ENCODE measurements at regions not wholly inside any gene's neighbourhood (a gene's known extent, or its start where the extent isn't known, plus 50 kb on each side); places are given as distances from the start of the nearest gene placed in this dataset.

DNA sequence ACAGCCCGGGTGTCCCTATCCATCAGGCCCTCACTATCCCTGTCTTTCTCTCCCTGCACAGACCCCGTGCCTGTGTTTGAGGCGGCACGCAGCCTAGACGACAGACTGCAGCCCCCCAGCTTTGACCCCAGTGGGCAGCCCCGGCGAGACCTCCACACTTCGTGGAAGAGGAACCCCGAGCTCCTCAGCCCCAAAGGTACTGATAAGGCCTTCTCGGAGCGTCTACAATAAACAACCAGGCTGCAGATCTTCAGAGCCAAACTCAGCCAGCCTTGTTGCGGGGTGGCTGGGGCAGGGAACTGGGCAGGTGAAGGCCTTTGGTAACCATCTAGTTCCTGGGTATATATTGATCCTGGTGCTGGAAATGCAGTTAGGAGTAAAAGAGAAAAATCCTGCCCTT is 77.5 kb downstream of the PHETA1 start:
- Histone ChIP-seq H3K27me3 (ENCODE audit: insufficient read depth, low read length) (peaks cover 24% of the 10 kb centered on the region; the same call in 1 of the 2 replicates), H3K4me3 (ENCODE audit: low read depth, low read length) (no peak overlapping the region), H3K27ac (ENCODE audit: low read depth, low read length) (no peak overlapping the region), H2AFZ (ENCODE audit: low read length, unreplicated experiment) (no peak overlapping the region), H3K36me3 (ENCODE audit: insufficient read depth, low read length) (no peaks in the 10 kb centered on the region), H3K4me1 (ENCODE audit: control insufficient read depth, insufficient read depth, low read length, unreplicated experiment) (no peaks in the 10 kb centered on the region), H3K79me2 (ENCODE audit: control insufficient read depth, insufficient read depth, low read length, unreplicated experiment) (no peaks in the 10 kb centered on the region)

DNA sequence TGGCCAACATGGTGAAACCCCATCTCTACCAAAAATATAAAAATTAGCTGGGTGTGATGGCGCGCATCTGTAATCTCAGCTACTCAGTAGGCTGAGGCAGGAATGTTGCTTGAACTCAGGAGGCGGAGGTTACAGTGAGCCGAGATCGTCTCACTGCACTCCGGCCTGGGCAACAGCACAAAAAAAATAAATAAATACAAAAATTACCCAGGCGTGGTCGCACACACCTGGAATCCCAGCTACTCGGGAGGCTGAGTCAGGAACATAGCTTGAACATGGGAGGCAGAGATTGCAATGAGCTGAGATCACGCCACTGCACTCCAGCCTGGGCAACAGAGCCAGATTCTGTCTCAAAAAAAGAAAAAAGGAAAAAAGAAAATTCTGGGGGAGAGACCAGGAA is 80.1 kb downstream of the PHETA1 start:
- Histone ChIP-seq H3K27ac (ENCODE audit: low read depth, low read length) (no peak overlapping the region), H3K4me3 (ENCODE audit: low read depth, low read length) (no peak overlapping the region), H3K79me2 (ENCODE audit: control insufficient read depth, insufficient read depth, low read length, unreplicated experiment) (no peaks in the 10 kb centered on the region), H3K27me3 (ENCODE audit: insufficient read depth, low read length) (peaks cover 47% of the 10 kb centered on the region; the same call in 1 of the 2 replicates), H3K36me3 (ENCODE audit: insufficient read depth, low read length) (no peaks in the 10 kb centered on the region), H2AFZ (ENCODE audit: low read length, unreplicated experiment) (no peak overlapping the region), H3K4me1 (ENCODE audit: control insufficient read depth, insufficient read depth, low read length, unreplicated experiment) (no peaks in the 10 kb centered on the region)

DNA sequence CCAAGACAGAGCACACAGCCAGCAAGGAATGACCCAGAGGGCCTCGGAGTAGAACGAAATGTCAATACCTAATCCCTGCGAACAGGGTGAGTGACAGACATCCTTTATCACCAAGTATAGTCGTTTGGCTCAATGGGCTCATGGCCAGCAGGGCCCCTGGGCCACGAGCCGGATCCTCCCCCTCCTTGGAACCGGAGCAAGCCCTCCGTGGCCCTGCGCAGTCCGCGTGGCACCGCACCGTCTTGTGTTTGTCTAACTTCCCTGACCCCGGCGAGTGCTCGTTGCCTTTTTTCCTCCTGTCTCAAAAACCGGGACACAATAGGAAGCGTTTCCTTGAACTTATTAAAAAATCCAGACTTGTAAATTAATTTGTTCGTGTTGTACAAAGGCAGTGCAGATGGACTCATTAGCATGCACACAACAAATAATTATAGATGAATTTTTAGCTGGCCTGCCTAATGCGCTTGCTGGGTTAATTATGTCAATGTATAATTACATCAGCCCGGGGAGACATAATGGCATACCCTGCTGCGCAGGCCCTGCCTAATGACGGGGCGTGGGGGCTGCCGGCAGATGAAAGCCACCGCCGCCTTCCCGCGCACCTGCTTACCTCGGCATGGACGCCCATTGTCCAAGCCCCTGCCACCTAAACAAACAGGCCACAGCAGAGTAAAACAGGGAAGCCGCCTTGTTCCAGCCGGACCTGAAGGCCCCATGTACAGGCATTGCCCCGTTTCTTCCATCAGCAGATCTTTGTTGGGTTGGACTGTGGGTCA is 81.6 kb downstream of the PHETA1 start:
- Histone ChIP-seq H3K4me1 (ENCODE audit: control insufficient read depth, insufficient read depth, low read length, unreplicated experiment) (no peaks in the 10 kb centered on the region), H3K27me3 (ENCODE audit: insufficient read depth, low read length) (peaks cover 53% of the 10 kb centered on the region; the same call in 1 of the 2 replicates), H3K4me3 (ENCODE audit: low read depth, low read length) (no peak overlapping the region), H2AFZ (ENCODE audit: low read length, unreplicated experiment) (no peak overlapping the region), H3K79me2 (ENCODE audit: control insufficient read depth, insufficient read depth, low read length, unreplicated experiment) (no peaks in the 10 kb centered on the region), H3K36me3 (ENCODE audit: insufficient read depth, low read length) (no peaks in the 10 kb centered on the region), H3K27ac (ENCODE audit: low read depth, low read length) (no peak overlapping the region)

DNA sequence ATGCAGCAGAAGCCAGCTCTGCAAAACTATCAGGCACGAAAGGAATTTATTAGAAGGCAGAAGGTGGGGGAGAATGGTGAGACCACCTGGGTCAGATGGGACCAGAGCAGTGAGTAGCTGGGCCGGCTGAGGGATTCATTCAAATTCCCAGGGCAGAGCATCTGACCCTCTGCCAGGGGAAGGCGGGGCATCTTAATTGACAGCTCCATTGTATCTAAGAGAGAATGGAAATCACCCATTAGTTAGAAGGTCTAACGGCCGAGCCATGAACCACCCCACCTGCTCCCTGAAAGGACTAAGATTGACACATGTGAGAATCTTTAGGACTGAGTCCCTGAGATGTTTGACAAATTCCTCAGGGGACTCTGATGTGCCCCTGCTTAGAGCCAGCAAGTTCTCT is 83.7 kb downstream of the PHETA1 start:
- Histone ChIP-seq H3K4me1 (ENCODE audit: control insufficient read depth, insufficient read depth, low read length, unreplicated experiment) (no peaks in the 10 kb centered on the region), H3K4me3 (ENCODE audit: low read depth, low read length) (no peak overlapping the region), H3K79me2 (ENCODE audit: control insufficient read depth, insufficient read depth, low read length, unreplicated experiment) (no peaks in the 10 kb centered on the region), H3K27me3 (ENCODE audit: insufficient read depth, low read length) (peaks cover 58% of the 10 kb centered on the region), H3K36me3 (ENCODE audit: insufficient read depth, low read length) (no peaks in the 10 kb centered on the region), H2AFZ (ENCODE audit: low read length, unreplicated experiment) (no peak overlapping the region), H3K27ac (ENCODE audit: low read depth, low read length) (no peak overlapping the region)

DNA sequence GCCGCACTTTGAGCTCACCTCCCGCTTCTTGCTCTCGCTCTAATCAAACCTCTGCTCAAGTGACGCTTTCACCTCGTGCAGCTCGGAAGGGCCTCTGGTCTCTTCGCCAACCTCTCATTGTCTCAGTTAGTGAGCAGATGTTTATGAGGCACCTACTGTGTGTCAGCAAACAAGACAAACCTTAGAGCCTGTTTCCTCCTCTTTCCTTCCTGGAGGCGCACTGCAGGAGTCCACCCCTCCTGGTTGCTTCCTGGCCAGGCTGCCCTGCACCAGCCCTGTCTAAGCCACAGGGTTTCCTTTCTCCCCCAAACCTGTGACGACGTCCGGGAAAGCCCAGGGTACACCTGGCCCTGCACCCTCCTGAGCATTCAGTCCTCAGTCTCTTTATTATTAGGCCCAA is 84.2 kb downstream of the PHETA1 start:
- Histone ChIP-seq H3K4me3 (ENCODE audit: low read depth, low read length) (no peak overlapping the region), H2AFZ (ENCODE audit: low read length, unreplicated experiment) (no peak overlapping the region), H3K27me3 (ENCODE audit: insufficient read depth, low read length) (peaks cover 55% of the 10 kb centered on the region), H3K79me2 (ENCODE audit: control insufficient read depth, insufficient read depth, low read length, unreplicated experiment) (no peaks in the 10 kb centered on the region), H3K4me1 (ENCODE audit: control insufficient read depth, insufficient read depth, low read length, unreplicated experiment) (no peaks in the 10 kb centered on the region), H3K27ac (ENCODE audit: low read depth, low read length) (no peak overlapping the region), H3K36me3 (ENCODE audit: insufficient read depth, low read length) (no peaks in the 10 kb centered on the region)

DNA sequence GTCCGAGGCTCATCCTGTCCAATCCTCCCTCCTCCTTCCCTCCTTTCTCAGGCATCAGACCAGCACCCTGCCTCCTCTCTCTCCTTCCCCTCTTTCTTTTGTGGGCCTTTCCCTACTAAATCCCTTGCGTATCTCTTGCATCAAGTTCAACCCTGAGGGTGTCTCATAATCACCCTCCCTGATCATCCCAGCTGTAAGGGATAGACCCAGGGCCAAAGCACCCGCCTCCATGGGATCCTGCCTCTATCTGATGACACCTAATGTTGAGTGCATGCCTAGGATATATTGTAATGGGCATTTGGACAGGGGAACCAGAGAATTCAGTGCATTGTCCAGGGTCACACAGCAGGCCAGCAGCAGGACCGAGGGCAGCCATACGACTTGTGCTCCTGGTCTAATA is 84.9 kb downstream of the PHETA1 start:
- Histone ChIP-seq H3K27me3 (ENCODE audit: insufficient read depth, low read length) (peaks cover 54% of the 10 kb centered on the region), H3K4me3 (ENCODE audit: low read depth, low read length) (no peak overlapping the region), H3K79me2 (ENCODE audit: control insufficient read depth, insufficient read depth, low read length, unreplicated experiment) (no peaks in the 10 kb centered on the region), H3K4me1 (ENCODE audit: control insufficient read depth, insufficient read depth, low read length, unreplicated experiment) (no peaks in the 10 kb centered on the region), H2AFZ (ENCODE audit: low read length, unreplicated experiment) (no peak overlapping the region), H3K36me3 (ENCODE audit: insufficient read depth, low read length) (no peaks in the 10 kb centered on the region), H3K27ac (ENCODE audit: low read depth, low read length) (no peak overlapping the region)

DNA sequence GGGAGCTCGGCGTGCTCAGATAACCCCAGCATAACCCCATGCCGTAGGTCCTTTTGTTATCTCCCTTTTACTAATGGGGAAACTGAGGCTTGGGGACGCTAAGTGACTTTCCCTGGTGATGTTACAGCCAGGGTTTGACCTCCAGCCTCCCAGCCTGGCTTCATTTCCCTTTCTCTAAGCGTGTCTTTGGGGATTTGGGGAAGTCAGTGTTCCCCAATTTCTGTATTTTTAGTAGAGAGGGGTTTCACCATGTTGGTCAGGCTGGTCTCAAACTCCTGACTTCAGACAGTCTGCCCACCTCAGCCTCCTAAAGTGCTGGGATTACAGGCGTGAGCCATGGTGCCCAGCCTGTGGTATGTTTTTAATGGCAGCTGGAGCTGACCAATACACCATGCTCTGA is 85.4 kb downstream of the PHETA1 start:
- no peak overlapping the region for H2AFZ ChIP-seq (ENCODE audit: low read length, unreplicated experiment)
- H3K27me3 ChIP-seq (ENCODE audit: insufficient read depth, low read length), result peaks cover 56% of the 10 kb centered on the region
- H3K79me2 ChIP-seq (ENCODE audit: control insufficient read depth, insufficient read depth, low read length, unreplicated experiment), result no peaks in the 10 kb centered on the region
- no peaks in the 10 kb centered on the region for H3K36me3 ChIP-seq (ENCODE audit: insufficient read depth, low read length)
- no peak overlapping the region for H3K4me3 ChIP-seq (ENCODE audit: low read depth, low read length)
- no peaks in the 10 kb centered on the region for H3K4me1 ChIP-seq (ENCODE audit: control insufficient read depth, insufficient read depth, low read length, unreplicated experiment)
- no peak overlapping the region for H3K27ac ChIP-seq (ENCODE audit: low read depth, low read length)

DNA sequence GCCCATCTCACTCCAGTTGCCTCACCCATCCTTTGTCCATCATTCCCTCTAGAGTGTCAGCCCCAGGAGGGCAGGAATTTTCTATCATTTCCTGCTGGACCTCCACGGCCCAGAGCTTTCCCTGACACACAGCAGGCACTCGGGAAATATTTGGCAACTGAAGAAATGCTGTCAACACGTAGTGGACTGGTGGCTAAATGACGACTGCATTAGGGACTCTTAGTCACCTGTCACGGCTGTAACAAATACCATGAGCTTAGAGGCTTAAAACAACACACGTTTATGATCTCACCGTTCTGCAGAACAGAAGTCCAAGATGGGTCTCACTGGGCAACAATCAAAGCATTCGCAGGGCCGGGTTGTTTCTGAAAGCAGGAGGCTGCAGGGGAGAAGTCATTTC is 91.3 kb downstream of the PHETA1 start:
- Histone ChIP-seq H3K36me3 (ENCODE audit: insufficient read depth, low read length) (no peaks in the 10 kb centered on the region), H3K79me2 (ENCODE audit: control insufficient read depth, insufficient read depth, low read length, unreplicated experiment) (no peaks in the 10 kb centered on the region), H3K4me3 (ENCODE audit: low read depth, low read length) (no peak overlapping the region), H2AFZ (ENCODE audit: low read length, unreplicated experiment) (no peak overlapping the region), H3K27ac (ENCODE audit: low read depth, low read length) (no peak overlapping the region), H3K4me1 (ENCODE audit: control insufficient read depth, insufficient read depth, low read length, unreplicated experiment) (no peaks in the 10 kb centered on the region), H3K27me3 (ENCODE audit: insufficient read depth, low read length) (peaks cover 62% of the 10 kb centered on the region)

DNA sequence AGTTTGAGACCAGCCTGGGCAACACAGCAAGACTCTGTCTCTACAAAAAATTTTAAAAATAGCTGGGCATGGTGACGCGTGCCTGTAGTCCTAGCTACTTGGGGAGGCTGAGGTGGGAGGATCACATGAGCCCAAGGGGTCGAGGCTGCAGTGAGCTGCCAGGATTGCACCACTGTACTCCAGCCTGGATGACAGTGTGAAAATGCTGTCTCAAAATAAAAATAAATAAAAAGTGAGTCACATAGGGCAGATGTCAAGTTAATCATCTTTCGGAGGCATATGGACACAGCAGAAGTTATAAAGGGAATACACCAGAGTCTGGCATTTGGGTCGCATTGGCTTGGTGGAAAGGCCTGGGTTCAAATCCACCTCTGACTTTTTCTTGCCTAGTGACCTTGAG is 92.7 kb downstream of the PHETA1 start:
- no peaks in the 10 kb centered on the region for H3K36me3 ChIP-seq (ENCODE audit: insufficient read depth, low read length)

DNA sequence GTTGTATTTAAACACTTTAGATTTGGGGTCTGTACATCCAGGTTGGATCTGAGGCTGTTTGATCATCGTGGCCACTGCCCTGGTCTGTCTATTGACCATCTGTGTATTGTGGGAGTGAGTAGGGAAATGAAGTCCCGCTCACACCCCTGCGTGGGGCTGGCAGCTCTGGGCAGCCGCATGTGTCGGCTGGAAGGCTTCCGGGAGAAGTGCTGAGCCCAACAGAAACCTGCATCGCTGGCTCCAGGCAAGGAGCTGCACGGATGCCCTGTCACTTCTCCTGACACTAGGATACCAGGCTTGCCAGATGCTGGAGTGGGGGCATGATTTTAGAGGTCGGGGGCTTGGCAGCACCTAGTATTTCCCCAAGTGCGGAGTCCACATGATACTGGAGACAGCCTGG is 93.6 kb downstream of the PHETA1 start:
- no peak overlapping the region for H3K27ac ChIP-seq (ENCODE audit: low read depth, low read length)
- no peaks in the 10 kb centered on the region for H3K79me2 ChIP-seq (ENCODE audit: control insufficient read depth, insufficient read depth, low read length, unreplicated experiment)
- H3K4me3 ChIP-seq (ENCODE audit: low read depth, low read length), result no peak overlapping the region
- H2AFZ ChIP-seq (ENCODE audit: low read length, unreplicated experiment), result no peak overlapping the region
- peaks cover 5% of the 10 kb centered on the region for H3K4me1 ChIP-seq (ENCODE audit: control insufficient read depth, insufficient read depth, low read length, unreplicated experiment)
- H3K27me3 ChIP-seq (ENCODE audit: insufficient read depth, low read length), result peaks cover 66% of the 10 kb centered on the region
- no peaks in the 10 kb centered on the region for H3K36me3 ChIP-seq (ENCODE audit: insufficient read depth, low read length)

More for the DNA sequence above, 92.7 kb downstream of the PHETA1 start:
- peaks cover 66% of the 10 kb centered on the region for H3K27me3 ChIP-seq (ENCODE audit: insufficient read depth, low read length)
- H3K27ac ChIP-seq (ENCODE audit: low read depth, low read length), result no peak overlapping the region
- no peak overlapping the region for H3K4me3 ChIP-seq (ENCODE audit: low read depth, low read length)
- no peaks in the 10 kb centered on the region for H3K79me2 ChIP-seq (ENCODE audit: control insufficient read depth, insufficient read depth, low read length, unreplicated experiment)
- no peak overlapping the region for H2AFZ ChIP-seq (ENCODE audit: low read length, unreplicated experiment)
- no peaks in the 10 kb centered on the region for H3K4me1 ChIP-seq (ENCODE audit: control insufficient read depth, insufficient read depth, low read length, unreplicated experiment)

DNA sequence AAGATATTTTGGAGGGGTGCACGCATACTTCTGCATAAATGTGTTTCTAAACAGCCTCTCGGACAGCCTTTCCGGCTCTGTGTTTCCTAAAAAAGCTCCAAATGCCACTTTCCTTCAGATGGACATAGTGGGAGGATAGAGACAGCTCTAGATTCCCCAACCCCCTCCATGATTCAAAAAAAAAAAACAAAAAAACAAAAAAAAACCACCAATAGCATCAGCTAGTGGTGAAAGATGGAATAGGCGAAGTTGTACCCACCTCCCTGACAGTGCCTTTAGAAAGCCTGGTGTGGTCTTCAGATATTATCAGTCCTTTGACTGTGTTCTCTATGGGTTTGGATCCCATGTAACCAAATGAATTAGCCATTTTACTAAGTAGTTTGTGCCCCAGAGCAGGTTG is 94.1 kb downstream of the PHETA1 start:
- no peaks in the 10 kb centered on the region for H3K79me2 ChIP-seq (ENCODE audit: control insufficient read depth, insufficient read depth, low read length, unreplicated experiment)
- H2AFZ ChIP-seq (ENCODE audit: low read length, unreplicated experiment), result no peak overlapping the region
- no peaks in the 10 kb centered on the region for H3K36me3 ChIP-seq (ENCODE audit: insufficient read depth, low read length)
- H3K27ac ChIP-seq (ENCODE audit: low read depth, low read length), result no peak overlapping the region
- H3K27me3 ChIP-seq (ENCODE audit: insufficient read depth, low read length), result peaks cover 71% of the 10 kb centered on the region
- H3K4me3 ChIP-seq (ENCODE audit: low read depth, low read length), result no peak overlapping the region
- peaks cover 9% of the 10 kb centered on the region for H3K4me1 ChIP-seq (ENCODE audit: control insufficient read depth, insufficient read depth, low read length, unreplicated experiment)

All from ACC112 (cell line).